Calu3 (cell line): ENCODE measurements at regions not wholly inside any gene's neighbourhood (a gene's known extent, or its start where the extent isn't known, plus 50 kb on each side); places are given as distances from the start of the nearest gene placed in this dataset.
"Not testable (repeated sequence)": the region's sequence is repeated elsewhere in the genome, so short reads cannot be mapped to it uniquely, and the experiment has no call there.

Experiments used
- BruUV-seq: library from RNA; stranded (reverse); fragments of 400-500 nt; replicated peaks from 2 replicates; lab custom pipeline; 2021; lab: Mats Ljungman, UMichigan
- CTCF ChIA-PET: fragments of 300-600 bp; sonication (Branson Sonifier 250); formaldehyde crosslinking; loops from one replicate; lab custom pipeline; 2022; ENCODE audit warnings: antibody characterized with exemption; lab: Charles Lee
- DNase-seq: peaks from one replicate; pipeline ENCODE4 v3.0.0; 2022
- H3K27ac Mint-ChIP-seq: one replicate; pipeline ENCODE4 v1.8.0; 2022; ENCODE audit warnings: mixed read lengths; ENCODE audit not compliant: unreplicated experiment
- H3K27me3 Mint-ChIP-seq: one replicate; pipeline ENCODE4 v1.8.0; 2022; ENCODE audit warnings: mixed read lengths; ENCODE audit not compliant: unreplicated experiment
- H3K36me3 Mint-ChIP-seq: one replicate; pipeline ENCODE4 v1.8.0; 2022; ENCODE audit warnings: mild to moderate bottlenecking, moderate library complexity, mixed read lengths; ENCODE audit not compliant: insufficient read depth, unreplicated experiment
- H3K4me1 Mint-ChIP-seq: one replicate; pipeline ENCODE4 v1.8.0; 2022; ENCODE audit warnings: mild to moderate bottlenecking, low read depth, mixed read lengths; ENCODE audit not compliant: unreplicated experiment
- H3K4me3 Mint-ChIP-seq: one replicate; pipeline ENCODE4 v1.8.0; 2022; ENCODE audit warnings: mild to moderate bottlenecking, low read depth, moderate library complexity, mixed read lengths; ENCODE audit not compliant: unreplicated experiment
- H3K9me3 Mint-ChIP-seq: one replicate; pipeline ENCODE4 v1.8.0; 2022; ENCODE audit warnings: low read depth, mixed read lengths; ENCODE audit not compliant: unreplicated experiment
- CTCF ChIP-seq: fragments of 200-600 bp; IDR thresholded peaks from one replicate; pipeline ENCODE4 v1.8.0; 2022; ENCODE audit warnings: antibody characterized with exemption; ENCODE audit not compliant: unreplicated experiment
- intact Hi-C: fragments of 100-400 bp; cut with micrococcal nuclease; formaldehyde crosslinking; loops from one replicate; pipeline ENCODE4 v1.10.0; 2022; ENCODE audit not compliant: unreplicated experiment

GRCh38 chr3:104005815-104006214 lies 1360.9 kb upstream of the ALCAM start:
- H3K4me3 Mint-ChIP-seq, result no peak overlapping the region
- H3K27me3 Mint-ChIP-seq, result no peaks in the 10 kb centered on the region
- no peak for DNase-seq
- H3K27ac Mint-ChIP-seq, result no peak overlapping the region
- H3K36me3 Mint-ChIP-seq, result no peaks in the 10 kb centered on the region
- no peaks in the 10 kb centered on the region for H3K9me3 Mint-ChIP-seq
- intact Hi-C loops, result no loop called here
- no peak for TF ChIP-seq CTCF
- H3K4me1 Mint-ChIP-seq, result no peaks in the 10 kb centered on the region
- CTCF ChIA-PET, result interaction anchor here (0.6 kb wide), 1 partner anchor 46 kb away, joined by 3 read pairs; no protein-coding TSS in a partner anchor
- no TSS peak for BruUV-seq

GRCh38 chr3:104018541-104018940 lies 1348.2 kb upstream of the ALCAM start:
- Mint-ChIP-seq H3K27me3 (no peaks in the 10 kb centered on the region), H3K9me3 (peaks cover 11% of the 10 kb centered on the region), H3K27ac (no peak overlapping the region), H3K36me3 (no peaks in the 10 kb centered on the region), H3K4me1 (no peaks in the 10 kb centered on the region), H3K4me3 (no peak overlapping the region)
- CTCF ChIA-PET, result no interaction called here
- no TSS peak for BruUV-seq
- DNase-seq, result no peak
- intact Hi-C loops, result no loop called here
- TF ChIP-seq CTCF, result no peak

DNA sequence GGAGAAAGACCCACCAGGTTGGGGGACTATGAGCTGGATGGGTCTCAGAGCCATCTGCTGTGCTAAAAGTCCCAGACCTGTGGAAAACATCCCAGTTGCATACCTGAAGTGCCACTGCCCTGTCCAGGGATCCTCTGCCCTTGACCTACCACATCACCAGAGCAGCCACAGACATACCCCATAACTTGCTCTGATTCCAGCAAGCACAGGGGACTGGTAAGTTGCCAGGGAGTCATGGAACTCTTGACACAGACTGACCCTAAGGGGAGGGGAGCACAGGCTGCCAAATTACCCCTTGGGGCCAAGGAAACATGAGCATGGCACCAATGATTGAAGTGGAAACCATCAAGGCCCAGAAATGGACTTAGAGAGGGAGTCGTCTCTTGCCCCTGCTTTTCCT lies 1335.1 kb upstream of the ALCAM start:
- DNase-seq, result no peak
- intact Hi-C loops, result no loop called here
- BruUV-seq, result no TSS peak
- H3K36me3 Mint-ChIP-seq, result no peaks in the 10 kb centered on the region
- no peaks in the 10 kb centered on the region for H3K4me1 Mint-ChIP-seq
- peaks cover 3% of the 10 kb centered on the region for H3K9me3 Mint-ChIP-seq
- H3K27me3 Mint-ChIP-seq, result no peaks in the 10 kb centered on the region
- H3K4me3 Mint-ChIP-seq, result no peak overlapping the region
- H3K27ac Mint-ChIP-seq, result no peak overlapping the region
- CTCF ChIA-PET, result no interaction called here
- no peak for TF ChIP-seq CTCF

GRCh38 chr3:104032283-104032682 lies 1334.4 kb upstream of the ALCAM start:
- no peak overlapping the region for H3K27ac Mint-ChIP-seq
- no peak overlapping the region for H3K4me3 Mint-ChIP-seq
- no peak for DNase-seq
- no peaks in the 10 kb centered on the region for H3K27me3 Mint-ChIP-seq
- CTCF ChIA-PET, result no interaction called here
- H3K36me3 Mint-ChIP-seq, result no peaks in the 10 kb centered on the region
- intact Hi-C loops, result no loop called here
- H3K9me3 Mint-ChIP-seq, result peaks cover 3% of the 10 kb centered on the region
- TF ChIP-seq CTCF, result no peak
- BruUV-seq, result no TSS peak
- H3K4me1 Mint-ChIP-seq, result no peaks in the 10 kb centered on the region

DNA sequence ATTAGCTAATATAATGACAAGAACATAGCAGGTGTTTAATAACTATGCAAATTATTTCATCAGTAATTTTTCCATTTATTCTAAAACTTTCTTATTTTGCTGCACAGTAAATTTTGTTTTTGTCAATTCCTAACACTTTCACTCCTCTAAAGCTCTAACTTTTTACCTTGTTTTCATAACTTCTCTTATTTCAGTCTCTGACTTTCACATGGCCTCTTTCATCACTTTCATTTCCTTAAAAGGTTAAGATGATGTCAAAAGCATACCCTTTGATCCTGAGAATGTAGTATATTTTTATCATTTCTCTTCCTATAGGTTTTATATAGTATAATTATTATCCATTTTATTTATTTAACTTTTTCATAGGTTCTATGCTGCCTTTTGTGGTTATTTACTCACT lies 1325.8 kb upstream of the ALCAM start:
- CTCF ChIA-PET, result no interaction called here
- intact Hi-C loops, result no loop called here
- Mint-ChIP-seq H3K9me3 (no peaks in the 10 kb centered on the region), H3K27ac (no peak overlapping the region), H3K4me3 (no peak overlapping the region), H3K27me3 (no peaks in the 10 kb centered on the region), H3K4me1 (no peaks in the 10 kb centered on the region), H3K36me3 (no peaks in the 10 kb centered on the region)
- DNase-seq, result no peak
- no TSS peak for BruUV-seq
- no peak for TF ChIP-seq CTCF

DNA sequence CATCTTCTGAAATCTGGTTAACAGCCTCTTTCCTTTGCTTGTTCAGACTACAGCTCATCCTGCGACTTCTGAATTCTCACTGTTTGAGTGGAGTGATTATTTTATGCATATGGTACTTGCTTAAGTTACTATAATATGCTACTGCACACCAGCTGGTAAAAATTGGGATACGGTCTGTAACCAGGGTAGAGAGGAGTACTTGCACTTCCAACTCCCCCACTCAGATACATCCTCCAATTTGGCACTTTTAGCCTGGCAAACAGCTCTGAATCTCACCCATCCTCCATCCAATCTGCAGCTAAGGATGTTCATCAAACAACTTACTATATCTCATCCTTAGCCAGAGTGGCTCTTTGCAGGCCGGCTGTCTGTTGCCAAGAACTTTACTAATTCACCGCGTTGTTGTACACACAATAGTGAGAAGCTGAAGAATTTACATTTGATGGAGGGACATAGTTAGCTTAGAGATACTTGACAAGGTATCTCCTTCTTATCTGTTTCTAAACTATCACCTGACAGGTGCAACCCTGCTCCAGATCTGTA lies 1323.6 kb upstream of the ALCAM start:
- CTCF ChIA-PET, result not testable (repeated sequence)

More for the DNA sequence above, 1323.6 kb upstream of the ALCAM start:
- H3K4me1 Mint-ChIP-seq, H3K27ac Mint-ChIP-seq, H3K4me3 Mint-ChIP-seq, H3K9me3 Mint-ChIP-seq, H3K27me3 Mint-ChIP-seq, DNase-seq, intact Hi-C loops, H3K36me3 Mint-ChIP-seq, BruUV-seq: not testable (repeated sequence)
